Uterus (tissue), 2 donors: ENCODE measurements at regions not wholly inside any gene's neighbourhood (a gene's known extent, or its start where the extent isn't known, plus 50 kb on each side); places are given as distances from the start of the nearest gene placed in this dataset.

Experiments used
- POLR2A ChIP-seq, 2 donors: fragments of 450-650 bp; IDR thresholded peaks; one replicate each; pipeline ENCODE4 v1.6.1; 2016; ENCODE audit warnings: antibody characterized with exemption in 2 of 2, mild to moderate bottlenecking in 1 of 2, moderate library complexity in 1 of 2
- TF ChIP-seq, protein P1 (sequence below), 4 experiments: fragments of 200-600 bp in 2 of 4; fragments of 450-650 bp in 2 of 4; sonication (generic) in 2 of 4; IDR thresholded peaks; one replicate each; pipeline ENCODE4 v1.5.1; 2016 to 2019; ENCODE audit warnings: antibody characterized with exemption in 4 of 4, mild to moderate bottlenecking in 2 of 4, moderate library complexity in 1 of 4

DNA sequence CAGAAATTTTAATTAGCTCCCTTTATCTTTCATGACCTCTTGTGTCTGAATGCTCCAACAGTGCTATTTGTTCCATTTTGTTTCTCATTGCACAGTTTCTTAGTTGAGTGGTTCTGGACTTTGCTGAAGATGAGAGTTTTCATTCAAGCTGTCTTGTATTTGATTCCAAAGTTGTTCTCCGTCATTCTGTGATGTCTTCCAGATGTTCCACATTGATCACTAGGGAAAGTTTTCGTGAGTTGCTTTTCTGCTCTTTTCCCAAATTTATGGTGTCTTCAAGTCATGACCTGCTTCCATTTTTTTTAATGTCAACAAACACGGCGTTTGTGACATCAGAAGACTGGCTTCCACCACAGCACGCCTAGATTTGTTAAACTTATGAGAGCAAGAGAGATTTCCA is 575.5 kb downstream of the MRPL39 start:
- TF ChIP-seq, protein P1, sequence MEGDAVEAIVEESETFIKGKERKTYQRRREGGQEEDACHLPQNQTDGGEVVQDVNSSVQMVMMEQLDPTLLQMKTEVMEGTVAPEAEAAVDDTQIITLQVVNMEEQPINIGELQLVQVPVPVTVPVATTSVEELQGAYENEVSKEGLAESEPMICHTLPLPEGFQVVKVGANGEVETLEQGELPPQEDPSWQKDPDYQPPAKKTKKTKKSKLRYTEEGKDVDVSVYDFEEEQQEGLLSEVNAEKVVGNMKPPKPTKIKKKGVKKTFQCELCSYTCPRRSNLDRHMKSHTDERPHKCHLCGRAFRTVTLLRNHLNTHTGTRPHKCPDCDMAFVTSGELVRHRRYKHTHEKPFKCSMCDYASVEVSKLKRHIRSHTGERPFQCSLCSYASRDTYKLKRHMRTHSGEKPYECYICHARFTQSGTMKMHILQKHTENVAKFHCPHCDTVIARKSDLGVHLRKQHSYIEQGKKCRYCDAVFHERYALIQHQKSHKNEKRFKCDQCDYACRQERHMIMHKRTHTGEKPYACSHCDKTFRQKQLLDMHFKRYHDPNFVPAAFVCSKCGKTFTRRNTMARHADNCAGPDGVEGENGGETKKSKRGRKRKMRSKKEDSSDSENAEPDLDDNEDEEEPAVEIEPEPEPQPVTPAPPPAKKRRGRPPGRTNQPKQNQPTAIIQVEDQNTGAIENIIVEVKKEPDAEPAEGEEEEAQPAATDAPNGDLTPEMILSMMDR (IDR thresholded peaks at IDR 0.05), result no peak
- TF ChIP-seq POLR2A (IDR thresholded peaks at IDR 0.05), result no peak
